HG02885 (cell line): ENCODE measurements at regions not wholly inside any gene's neighbourhood (a gene's known extent, or its start where the extent isn't known, plus 50 kb on each side); places are given as distances from the start of the nearest gene placed in this dataset.
"Not testable (repeated sequence)": the region's sequence is repeated elsewhere in the genome, so short reads cannot be mapped to it uniquely, and the experiment has no call there.

Experiments used
- ATAC-seq: cut with Tn5 transposase; IDR thresholded peaks from one replicate; pipeline ENCODE4 v1.9.1; 2021; ENCODE audit warnings: mild to moderate bottlenecking; ENCODE audit not compliant: unreplicated experiment, poor library complexity

GRCh38 chr2:91603996-91604395 lies 2912.5 kb downstream of the RPIA start:
- ATAC-seq: not testable (repeated sequence)

DNA sequence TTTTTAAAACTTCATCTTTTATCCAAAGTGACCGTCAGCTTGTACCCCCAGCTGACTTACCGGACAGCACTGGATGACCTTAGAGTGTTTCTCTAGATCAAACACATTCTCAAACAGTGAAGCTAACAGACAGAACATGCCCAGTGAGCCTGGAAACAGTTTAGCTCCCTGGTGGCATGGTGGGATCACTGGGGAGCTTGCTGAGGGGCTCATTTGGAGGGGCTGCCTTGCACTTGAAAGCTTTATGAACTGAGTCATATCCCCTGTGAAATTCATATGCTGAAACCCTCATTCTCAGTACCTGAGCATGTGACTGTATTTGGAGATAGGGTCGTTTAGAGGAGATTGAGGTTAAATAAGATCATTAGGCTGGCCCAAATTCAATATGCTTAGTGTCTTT lies 2913.2 kb downstream of the RPIA start:
- not testable (repeated sequence) for ATAC-seq

DNA sequence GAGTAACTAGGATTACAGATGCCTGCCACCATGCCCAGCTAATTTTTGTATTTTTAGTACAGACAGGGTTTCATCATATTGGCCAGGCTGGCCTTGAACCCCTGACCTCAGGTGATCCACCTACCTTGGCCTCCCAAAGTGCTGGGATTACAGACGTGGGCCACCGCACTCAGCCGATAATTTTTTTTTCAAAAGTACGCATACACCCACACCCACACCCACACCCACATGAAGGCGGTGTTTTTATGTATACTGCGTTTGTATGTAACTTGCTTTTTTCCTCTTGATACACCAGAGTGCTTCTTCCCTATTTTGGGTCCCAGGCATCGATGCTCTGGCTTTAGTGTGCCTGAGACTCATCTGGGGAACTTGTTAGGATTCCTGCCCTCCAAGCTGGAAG lies 2932.3 kb downstream of the RPIA start:
- not testable (repeated sequence) for ATAC-seq

- not testable (repeated sequence) for ATAC-seq
These were observed 2937.0 kb downstream of the RPIA start for GRCh38 chr2:91628471-91628870.

DNA sequence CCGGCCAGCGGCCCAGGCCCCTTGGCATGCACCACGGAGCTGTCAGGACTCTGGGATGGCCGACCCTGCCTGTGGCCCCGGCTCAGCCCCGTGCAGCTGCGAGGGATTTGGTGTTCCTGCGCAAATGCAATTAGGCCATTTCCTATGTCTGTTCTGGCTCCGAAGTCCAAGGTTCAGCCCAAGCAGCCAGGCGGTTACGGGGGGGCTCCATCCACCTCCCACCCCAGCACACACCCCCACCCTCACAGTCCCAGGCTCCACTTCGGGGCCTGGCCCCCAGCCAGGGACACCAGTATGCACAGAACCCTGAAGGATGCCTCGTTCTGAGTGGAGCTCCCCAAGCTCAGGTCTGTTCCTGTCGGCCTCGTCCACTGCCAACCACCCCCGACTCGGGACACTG lies 2965.7 kb downstream of the RPIA start:
- not testable (repeated sequence) for ATAC-seq

GRCh38 chr2:91658336-91658735 lies 2966.9 kb downstream of the RPIA start:
- ATAC-seq: not testable (repeated sequence)

DNA sequence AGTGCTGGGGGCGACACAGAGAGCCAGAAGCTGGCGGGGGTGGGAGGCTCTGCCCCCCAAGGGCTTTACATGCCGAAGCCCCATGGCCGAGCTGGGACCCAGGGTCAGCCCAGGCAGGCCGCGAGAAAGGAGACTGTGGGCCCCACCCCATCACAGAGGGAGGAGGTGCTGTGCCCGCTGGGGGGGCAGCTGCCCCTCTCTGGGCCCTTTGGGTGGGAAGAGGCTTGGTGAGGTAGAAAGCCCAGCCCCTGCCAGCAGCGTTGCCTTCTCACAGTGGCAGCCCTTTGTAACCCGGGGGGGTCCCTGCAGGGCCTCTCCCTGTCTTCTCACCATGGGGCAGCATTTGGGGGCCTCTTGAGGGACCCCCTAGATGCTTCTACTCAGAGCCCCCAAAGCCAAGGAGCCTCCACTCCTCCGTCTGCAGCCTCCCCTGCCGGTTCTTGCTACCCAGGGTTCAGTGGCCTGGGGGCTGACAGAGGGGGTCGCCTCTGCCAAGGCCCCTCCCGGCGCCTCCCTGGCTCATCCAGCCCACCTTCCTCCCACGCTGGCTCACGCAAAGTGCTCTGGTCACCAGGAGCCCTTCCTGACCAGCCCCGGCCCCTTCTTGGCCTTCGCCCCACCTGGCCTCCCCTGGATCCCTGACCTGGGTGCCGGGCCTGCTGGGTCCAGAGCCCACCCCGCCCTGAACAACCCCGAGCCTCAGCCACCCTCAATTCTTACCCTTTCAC lies 2967.9 kb downstream of the RPIA start:
- not testable (repeated sequence) for ATAC-seq

- peak; percentile 100 for ATAC-seq
These were observed 2968.4 kb downstream of the RPIA start for GRCh38 chr2:91659917-91660275.

DNA sequence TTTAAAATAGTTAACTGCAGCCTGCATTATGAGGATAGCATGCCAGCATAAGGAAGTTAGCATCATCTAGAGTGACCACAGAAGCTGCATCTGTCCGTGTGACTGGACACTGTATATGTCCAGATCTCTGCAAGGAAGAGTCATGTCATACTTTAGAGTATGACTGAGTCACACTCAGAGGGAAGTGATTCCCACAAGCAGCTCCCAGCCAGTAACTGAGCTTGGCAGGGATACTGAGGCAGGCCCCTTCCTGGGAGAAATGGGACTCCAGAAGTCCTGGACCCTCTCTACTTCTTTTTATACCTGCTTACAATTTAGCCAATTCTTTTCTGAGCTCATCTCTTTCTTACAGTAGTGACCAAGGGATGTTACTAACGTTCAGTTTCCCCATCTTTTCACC lies 2975.9 kb downstream of the RPIA start:
- not testable (repeated sequence) for ATAC-seq

DNA sequence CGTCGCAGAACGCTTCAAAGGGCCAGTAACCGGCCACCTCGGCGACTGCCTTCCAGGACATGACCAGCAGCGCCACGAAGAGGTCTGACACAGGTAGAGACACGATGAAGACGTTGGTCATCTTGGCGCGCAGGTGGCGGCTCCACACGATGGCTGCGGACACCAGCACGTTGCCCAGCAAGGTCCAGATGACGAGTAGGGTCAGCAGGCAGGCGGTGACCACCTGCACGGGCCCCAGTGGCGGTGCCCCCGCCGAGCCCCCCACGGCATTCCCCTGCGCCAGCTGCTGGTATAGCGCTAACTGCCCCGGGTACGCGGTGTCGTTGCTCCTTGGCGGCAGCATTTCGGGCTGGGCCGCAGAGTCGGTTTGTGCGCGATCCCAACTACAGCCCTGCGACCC lies 2994.1 kb downstream of the RPIA start:
- not testable (repeated sequence) for ATAC-seq

DNA sequence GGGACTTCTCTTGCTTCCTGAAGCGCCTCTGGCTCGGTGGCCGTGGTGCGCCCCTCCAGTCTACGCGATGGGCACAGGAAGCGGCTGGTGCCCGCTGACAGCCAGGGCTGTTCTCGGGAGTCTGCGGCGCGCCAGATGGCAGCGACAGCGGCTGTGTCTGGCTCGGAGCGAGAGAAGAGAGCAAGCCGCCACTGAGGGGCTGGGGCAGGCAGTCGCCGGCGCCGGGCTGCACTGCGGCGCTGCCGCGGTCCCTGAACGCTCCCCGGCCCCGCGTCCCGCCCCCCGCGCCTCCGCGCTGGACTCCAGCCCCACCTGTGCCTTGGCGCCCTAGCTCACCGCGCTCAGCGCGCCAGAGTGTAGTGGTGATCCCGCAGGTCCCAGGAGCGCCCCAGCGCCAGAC lies 2994.6 kb downstream of the RPIA start:
- ATAC-seq: not testable (repeated sequence)
